ENCODE measurements at regions not wholly inside any gene's neighbourhood (a gene's known extent, or its start where the extent isn't known, plus 50 kb on each side); places are given as distances from the start of the nearest gene placed in this dataset.

DNA sequence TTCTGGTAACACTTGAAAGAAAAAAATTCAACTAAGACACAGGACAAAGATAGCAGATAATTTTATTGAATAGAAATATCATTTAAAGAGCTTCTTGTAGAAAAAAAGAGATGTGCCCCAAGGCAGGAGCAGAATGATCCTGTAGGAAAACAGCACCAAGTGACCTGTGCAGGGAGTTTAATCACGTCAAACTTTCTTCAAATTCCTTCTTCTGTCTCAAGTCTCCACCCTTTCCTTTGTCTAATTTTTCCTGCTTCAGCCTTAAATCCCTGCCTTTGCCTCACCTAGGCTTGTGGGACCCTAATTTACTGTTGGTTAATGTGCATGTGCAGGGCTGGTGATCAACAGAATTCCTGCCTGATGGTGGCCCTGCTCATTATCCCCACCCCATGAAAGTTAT is 481.4 kb downstream of the IPMK start:
- no peak for TF ChIP-seq SIN3A (IDR thresholded peaks at IDR 0.05; ENCODE audit: borderline replicate concordance, insufficient read depth, low read length)
- TF ChIP-seq, protein P1, sequence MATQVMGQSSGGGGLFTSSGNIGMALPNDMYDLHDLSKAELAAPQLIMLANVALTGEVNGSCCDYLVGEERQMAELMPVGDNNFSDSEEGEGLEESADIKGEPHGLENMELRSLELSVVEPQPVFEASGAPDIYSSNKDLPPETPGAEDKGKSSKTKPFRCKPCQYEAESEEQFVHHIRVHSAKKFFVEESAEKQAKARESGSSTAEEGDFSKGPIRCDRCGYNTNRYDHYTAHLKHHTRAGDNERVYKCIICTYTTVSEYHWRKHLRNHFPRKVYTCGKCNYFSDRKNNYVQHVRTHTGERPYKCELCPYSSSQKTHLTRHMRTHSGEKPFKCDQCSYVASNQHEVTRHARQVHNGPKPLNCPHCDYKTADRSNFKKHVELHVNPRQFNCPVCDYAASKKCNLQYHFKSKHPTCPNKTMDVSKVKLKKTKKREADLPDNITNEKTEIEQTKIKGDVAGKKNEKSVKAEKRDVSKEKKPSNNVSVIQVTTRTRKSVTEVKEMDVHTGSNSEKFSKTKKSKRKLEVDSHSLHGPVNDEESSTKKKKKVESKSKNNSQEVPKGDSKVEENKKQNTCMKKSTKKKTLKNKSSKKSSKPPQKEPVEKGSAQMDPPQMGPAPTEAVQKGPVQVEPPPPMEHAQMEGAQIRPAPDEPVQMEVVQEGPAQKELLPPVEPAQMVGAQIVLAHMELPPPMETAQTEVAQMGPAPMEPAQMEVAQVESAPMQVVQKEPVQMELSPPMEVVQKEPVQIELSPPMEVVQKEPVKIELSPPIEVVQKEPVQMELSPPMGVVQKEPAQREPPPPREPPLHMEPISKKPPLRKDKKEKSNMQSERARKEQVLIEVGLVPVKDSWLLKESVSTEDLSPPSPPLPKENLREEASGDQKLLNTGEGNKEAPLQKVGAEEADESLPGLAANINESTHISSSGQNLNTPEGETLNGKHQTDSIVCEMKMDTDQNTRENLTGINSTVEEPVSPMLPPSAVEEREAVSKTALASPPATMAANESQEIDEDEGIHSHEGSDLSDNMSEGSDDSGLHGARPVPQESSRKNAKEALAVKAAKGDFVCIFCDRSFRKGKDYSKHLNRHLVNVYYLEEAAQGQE (IDR thresholded peaks at IDR 0.05; ENCODE audit: insufficient read depth in 1 of 2, low read depth in 2 of 2, low read length in 2 of 2), result no peak

DNA sequence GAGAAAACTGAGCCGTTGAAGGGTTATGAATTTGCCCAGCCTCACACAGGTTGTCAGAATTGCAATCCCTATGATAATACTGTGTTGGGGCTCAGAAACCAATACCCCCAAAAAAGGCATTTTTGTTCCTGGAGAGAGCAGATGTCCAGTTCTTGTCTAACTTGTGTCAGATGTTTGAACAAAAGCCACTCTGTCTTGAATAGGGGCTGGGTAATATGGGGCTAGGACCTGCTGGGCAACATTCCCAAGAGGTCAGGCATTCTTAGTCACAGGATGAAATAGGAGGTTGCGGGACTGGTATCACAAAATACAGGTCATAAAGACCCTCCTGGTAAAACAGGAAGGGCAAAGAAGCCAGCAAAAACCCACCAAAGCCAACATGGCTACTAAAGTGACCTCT is 482.1 kb downstream of the IPMK start:
- TF ChIP-seq FOXP2 (optimal IDR thresholded peaks at IDR 0.05; ENCODE audit: borderline replicate concordance, extremely low read depth, extremely low read length, insufficient read depth), result no peak
- no peak for TF ChIP-seq TAF1 (IDR thresholded peaks at IDR 0.05; ENCODE audit: borderline replicate concordance, insufficient read depth, low read length)
- TF ChIP-seq POLR2AphosphoS5 (IDR thresholded peaks at IDR 0.05; ENCODE audit: low read depth, low read length), result no peak
- TF ChIP-seq SIN3A (IDR thresholded peaks at IDR 0.05; ENCODE audit: borderline replicate concordance, insufficient read depth, low read length), result no peak
- TF ChIP-seq, protein P1 (IDR thresholded peaks at IDR 0.05; ENCODE audit: insufficient read depth in 1 of 2, low read depth in 2 of 2, low read length in 2 of 2), result no peak

DNA sequence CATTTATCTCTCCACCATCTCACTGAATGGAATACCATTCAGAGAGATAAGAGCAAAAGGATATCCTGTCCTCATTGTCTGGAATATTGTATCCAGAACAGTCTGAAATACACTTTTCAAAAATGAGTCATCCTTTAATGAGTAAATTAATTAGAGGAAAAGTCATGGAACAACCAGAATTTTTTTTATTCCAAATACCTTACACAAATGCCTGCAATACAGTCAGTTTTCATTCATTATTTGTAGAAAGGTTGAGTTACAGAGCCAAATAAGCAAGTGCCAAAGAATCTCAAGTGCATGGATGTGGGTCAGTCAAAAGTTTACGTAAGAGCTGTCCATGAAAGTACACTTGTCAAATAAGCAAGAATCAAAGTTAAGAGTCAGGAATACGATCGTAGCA is 482.6 kb downstream of the IPMK start:
- no peak for TF ChIP-seq TAF1 (IDR thresholded peaks at IDR 0.05; ENCODE audit: borderline replicate concordance, insufficient read depth, low read length)
- TF ChIP-seq FOXP2 (optimal IDR thresholded peaks at IDR 0.05; ENCODE audit: borderline replicate concordance, extremely low read depth, extremely low read length, insufficient read depth), result no peak
- TF ChIP-seq, protein P1 (IDR thresholded peaks at IDR 0.05; ENCODE audit: insufficient read depth in 1 of 2, low read depth in 2 of 2, low read length in 2 of 2), result no peak
- TF ChIP-seq SIN3A (IDR thresholded peaks at IDR 0.05; ENCODE audit: borderline replicate concordance, insufficient read depth, low read length), result no peak
- TF ChIP-seq POLR2AphosphoS5 (IDR thresholded peaks at IDR 0.05; ENCODE audit: low read depth, low read length), result no peak

DNA sequence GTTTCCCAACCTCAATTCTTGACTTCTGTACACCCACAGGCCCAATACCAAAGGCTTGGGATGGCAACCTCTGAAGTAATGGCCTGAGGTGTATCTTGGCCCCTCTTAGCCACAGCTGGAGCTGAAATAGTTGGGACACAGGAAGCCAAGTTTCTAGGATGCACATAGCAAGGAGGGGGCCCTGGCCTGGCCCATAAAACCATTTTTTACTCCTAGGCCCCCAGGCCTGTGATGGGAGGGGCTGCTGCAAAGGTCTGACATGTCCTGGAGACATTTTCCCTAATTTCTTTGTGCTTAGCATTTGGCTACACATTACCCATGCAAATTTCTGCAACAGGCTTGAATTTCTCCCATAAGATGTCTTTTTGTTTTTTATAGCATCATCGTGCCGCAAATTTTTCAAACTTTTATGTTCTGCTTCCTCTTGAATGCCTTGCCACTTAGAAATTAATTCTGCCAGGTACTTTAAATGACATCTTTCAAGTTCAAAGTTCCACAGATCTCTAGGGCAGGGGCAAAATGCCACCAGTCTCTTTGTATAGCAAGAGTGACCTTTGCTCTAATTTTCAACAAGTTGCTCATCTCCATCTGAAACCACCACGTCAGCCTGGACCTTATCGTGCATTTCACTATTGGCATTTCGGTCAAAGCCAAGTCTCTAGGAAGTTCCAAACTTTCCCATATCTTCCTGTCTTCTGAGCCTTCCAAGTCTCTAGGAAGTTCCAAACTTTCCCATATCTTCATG is 490.8 kb downstream of the IPMK start:
- TF ChIP-seq SIN3A (IDR thresholded peaks at IDR 0.05; ENCODE audit: borderline replicate concordance, insufficient read depth, low read length) (no peak), TAF1 (IDR thresholded peaks at IDR 0.05; ENCODE audit: borderline replicate concordance, insufficient read depth, low read length) (no peak), POLR2AphosphoS5 (IDR thresholded peaks at IDR 0.05; ENCODE audit: low read depth, low read length) (no peak), FOXP2 (optimal IDR thresholded peaks at IDR 0.05; ENCODE audit: borderline replicate concordance, extremely low read depth, extremely low read length, insufficient read depth) (no peak)
- TF ChIP-seq, protein P1 (IDR thresholded peaks at IDR 0.05; ENCODE audit: insufficient read depth in 1 of 2, low read depth in 2 of 2, low read length in 2 of 2), result no peak

DNA sequence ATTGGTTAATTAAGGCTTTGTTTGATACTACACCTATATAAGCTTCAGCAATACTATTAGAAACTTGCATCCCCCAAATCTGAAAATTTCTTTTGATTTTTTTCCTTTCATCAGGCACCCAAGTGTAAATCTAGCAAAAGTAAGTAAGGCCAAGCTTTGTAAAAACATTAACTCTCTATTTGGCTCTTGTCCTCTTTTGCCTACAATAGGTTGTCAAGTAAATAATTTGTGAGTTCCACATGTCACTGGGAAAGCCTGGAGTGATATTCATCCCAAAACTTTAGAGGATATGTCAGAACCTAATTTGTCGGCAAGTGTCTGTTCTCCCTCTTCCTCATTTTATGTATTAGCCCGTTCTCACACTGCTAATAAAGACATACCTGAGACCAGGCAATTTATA is 492.4 kb downstream of the IPMK start:
- TF ChIP-seq FOXP2 (optimal IDR thresholded peaks at IDR 0.05; ENCODE audit: borderline replicate concordance, extremely low read depth, extremely low read length, insufficient read depth), result no peak
- no peak for TF ChIP-seq POLR2AphosphoS5 (IDR thresholded peaks at IDR 0.05; ENCODE audit: low read depth, low read length)
- TF ChIP-seq TAF1 (IDR thresholded peaks at IDR 0.05; ENCODE audit: borderline replicate concordance, insufficient read depth, low read length), result no peak
- TF ChIP-seq, protein P1 (IDR thresholded peaks at IDR 0.05; ENCODE audit: insufficient read depth in 1 of 2, low read depth in 2 of 2, low read length in 2 of 2), result no peak
- no peak for TF ChIP-seq SIN3A (IDR thresholded peaks at IDR 0.05; ENCODE audit: borderline replicate concordance, insufficient read depth, low read length)

Measured in PFSK-1 (cell line).